Superior temporal gyrus (tissue), 1 donor: ENCODE measurements at regions not wholly inside any gene's neighbourhood (a gene's known extent, or its start where the extent isn't known, plus 50 kb on each side); places are given as distances from the start of the nearest gene placed in this dataset.

ENCODE experiments used
- DNase-seq: peaks from one replicate; pipeline ENCODE4 v3.0.0-alpha.2; 2016; ENCODE audit errors: extremely low spot score

DNA sequence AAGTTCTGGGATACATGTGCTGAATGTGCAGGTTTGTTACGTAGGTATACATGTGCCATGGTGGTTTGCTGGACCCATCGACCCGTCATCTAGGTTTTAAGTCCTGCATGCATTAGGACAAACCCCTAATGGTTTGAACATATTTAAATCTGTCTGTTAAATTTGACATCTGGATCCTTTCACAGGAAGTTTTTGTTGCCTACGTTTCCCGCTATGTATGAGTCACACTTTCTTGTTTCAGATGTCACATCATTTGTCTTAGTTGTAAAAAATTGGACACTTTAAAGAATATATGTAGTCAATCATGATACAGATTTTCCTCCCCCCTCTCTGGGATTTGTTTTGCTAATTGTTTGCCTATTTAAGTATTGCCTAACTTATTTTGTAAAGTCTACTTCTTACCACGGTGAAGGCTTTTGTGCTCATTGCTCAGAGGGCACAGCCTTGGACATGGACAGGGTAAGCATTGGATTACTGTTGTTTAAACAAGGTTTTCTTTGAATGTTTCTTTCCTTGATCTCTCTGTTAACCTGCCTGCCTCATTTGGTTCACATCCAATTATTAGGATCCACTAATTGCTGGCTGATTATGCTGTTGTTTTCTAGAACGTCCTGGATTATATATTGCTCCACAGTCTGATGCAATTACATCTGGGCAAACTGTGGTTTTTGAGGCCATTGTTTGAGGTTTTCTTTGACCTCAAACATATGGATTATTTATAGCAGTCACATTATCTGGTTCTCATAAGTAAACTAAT lies 1441.4 kb downstream of the AACS start:
- DNase-seq, result no peak

DNA sequence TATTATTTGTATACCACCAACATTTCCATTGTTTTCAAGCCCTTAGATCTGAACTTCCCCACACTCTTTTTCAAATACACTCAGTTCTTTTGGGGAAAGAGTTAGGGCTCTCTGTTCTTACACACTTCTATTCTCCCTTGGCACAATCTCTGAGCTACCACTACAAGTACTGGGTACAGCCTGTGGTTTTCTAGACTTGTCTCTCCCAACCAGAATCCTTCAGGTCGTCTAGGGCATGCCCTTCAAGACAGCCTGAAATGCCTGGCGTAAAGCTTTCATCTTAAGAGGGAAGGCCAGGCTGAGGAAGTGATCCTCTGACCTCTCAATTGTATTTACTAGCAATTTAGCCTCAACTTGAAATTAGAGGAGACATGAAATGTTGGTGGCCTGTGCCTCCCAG lies 1442.0 kb downstream of the AACS start:
- no peak for DNase-seq

DNA sequence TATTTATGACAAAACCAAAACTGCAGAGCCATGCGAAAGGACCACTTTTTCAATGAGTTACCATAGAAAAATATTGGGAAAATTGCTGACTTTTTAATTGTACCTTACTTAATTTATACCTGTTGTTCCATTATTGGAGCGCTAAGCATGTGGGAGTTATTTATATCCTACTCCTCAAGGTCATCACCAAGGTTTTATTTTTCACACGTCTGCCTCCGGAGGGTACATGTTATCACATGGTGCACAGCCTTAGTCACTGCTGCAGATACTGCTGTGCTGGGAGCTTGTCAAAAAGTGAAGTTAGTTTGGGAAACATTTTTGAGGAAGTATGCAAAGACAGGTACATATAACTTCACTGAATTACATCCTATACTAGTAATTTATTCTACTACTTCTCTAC lies 1444.3 kb downstream of the AACS start:
- no peak for DNase-seq

DNA sequence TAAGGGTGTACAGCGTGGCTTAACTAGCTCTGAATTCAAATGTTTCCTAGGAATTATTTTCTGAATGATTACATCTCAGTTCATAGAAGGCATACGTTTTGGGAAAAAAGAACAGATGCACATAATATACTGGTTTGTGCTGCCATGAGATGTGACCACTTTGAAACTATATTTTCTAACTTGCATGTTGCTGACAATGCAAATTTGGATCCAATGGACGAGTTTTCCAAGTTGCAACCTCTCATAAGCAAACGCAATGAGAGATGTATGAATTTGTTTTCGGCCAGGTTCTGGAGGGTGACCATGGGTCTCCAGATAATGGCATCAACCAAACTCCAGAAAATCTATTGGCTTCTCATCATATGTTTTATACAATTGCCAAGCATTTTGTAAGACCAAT lies 1445.4 kb downstream of the AACS start:
- DNase-seq, result no peak

DNA sequence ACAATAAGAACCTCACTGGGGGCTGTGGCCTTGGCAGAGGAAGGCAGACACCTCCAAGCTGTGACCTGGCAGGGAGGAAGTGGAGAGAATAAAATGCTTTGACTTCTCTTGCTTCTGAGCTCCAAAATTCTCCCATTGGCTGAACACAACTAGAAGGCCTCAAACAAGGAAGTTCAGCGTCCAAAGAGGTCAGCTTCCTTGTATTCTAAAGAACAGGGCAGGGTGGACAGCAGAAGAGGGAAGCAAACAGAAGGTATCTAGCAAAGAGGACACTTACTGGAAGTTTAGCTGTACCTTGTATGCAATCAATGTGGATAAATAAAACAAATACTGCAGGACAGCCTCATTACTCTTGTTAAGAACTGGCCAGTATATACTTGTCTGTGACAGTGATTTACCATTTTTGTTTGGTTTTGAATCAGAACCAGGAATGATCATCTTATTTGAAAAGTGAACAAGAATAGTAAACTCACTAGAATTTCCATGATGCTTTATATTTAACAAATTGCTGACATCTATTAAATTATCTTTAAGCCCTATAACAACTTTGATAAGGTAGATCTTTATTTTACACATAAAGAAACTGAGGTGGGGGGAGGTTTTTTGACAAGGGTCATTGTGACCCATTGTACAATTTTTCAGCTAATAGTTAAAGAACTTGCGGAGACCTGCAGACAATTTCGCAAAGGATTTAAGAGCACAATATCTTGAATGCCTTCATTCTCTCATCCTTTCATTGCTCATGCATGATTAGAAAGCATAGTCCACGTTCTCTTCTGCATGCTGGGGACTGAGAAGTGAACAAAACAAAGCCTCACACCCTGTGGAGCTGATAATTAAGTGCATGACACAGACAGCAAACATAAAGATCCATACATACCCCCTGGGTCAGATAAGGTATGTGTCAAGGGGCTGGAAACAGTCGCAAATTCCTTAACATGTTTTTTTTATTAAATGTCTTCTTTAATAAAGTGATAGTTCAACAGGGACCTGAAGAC lies 1448.0 kb downstream of the AACS start:
- no peak for DNase-seq

DNA sequence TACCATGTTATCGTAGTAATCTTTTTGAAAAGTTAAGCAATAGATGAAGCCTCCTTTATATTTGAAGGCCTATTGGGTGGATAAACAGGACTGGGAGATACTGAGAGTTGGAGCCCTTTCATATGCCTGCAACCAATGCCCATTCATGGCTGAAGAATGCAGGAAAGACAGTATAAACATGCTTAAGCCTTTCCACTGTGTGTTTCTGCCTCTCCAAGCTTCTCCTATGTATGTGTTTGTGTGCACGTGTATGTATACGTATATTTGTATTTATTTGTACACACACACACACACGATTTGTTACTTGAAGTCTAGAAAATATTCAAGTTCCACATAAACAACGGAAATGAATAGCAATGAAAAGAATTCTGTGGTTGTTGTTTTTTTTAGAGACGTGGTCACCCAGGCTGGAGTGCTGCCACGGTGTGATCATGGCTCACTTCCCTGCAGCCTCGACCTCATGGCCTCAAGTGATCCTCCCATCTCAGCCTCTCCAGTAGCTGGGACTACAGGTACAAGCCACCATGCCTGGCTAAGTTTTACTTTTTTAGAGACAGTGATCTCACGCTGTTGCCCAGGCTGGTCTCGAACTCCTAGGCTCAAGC lies 1453.5 kb downstream of the AACS start:
- DNase-seq, result no peak

DNA sequence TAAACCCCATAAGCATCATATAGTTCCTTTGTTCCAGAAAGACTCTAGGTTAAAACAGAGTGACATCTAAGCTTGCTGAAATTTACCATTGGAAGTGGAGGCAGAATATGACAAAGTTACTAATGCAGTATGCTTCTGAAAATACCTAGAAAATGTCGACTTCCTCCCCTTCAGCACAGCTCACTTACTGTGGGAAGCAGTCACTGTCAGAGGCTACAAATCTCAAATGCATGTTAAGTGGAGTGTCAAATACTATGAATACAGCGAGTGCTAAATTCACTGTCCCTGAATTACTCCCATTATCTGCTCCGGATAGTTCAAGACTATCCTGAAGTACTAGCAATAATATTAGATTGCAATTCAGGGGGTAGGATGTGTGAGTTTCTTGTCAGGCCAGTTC lies 1454.6 kb downstream of the AACS start:
- DNase-seq, result no peak

DNA sequence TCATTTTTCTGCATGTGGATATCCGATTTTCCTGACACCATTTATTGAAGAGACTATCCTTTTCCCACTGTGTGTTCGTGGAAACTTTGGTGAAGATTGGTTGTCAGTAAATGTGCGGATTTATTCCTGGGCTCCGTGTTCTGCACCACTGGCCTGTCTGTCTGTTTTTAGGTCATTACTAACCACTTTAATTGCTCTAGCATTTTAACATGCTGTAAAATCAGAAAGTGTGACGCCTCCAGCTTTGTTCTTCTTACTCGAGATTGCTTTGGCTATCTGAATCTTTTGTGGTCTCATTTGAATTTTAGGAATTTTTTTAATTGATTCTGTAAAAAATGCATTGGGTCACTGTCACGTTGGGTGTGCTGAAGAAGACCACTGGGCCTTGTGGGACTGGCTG lies 1458.7 kb downstream of the AACS start:
- DNase-seq, result no peak

DNA sequence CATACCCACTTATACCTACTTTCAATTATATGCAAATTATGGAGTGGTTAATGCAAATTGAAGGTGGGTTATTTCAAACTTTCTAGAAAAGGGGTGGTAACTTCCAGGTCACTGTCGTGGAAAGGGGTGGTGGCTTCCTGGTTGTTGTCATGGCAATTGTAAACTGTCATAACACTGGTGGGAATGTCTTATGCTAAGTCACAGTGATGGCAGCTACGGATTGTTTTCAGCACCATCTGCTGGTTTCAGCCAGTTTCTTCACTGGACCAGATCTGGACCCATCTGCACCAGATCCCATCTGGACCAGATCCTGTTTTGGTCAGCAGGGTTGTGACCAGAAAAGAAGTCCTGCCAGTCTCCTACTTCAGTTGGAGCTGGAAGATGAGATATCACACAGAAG lies 1469.3 kb downstream of the AACS start:
- DNase-seq, result no peak

DNA sequence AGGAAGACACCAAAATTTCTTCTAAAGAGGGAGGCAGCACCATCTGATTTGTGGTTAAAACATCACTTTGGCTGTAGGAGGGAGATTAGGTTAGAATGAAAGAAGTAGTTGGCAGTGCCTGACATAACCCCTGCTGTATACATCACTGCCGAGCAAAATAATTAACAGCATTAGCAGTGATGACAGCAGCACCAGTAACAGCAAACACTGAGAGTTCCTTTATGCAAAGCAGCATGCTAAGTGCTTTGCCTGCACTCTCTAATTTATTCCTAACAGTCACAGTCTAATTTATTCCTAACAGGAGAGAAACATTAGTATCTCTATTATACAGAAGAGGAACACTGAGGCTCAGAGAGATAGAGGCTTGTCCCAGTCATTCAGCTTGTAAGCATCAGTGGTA lies 1469.7 kb downstream of the AACS start:
- no peak for DNase-seq

DNA sequence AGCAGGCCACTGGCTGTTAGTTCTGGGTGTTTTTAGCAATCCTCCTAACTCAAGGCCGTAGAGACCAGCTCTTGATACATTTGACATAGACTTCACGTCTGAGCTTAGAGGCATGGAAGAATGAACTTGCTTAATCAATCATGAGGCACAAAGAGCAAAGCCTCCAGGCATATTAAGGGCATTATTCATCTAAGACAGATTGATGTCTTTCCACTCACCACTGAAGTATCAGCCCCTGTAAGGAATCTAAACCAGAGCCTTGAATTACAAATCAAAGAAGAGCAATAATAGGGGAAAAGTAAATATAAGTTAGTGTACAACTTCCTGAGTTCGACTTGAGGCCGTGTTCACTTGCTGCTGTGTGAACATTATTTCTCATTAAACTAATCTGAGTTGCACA lies 1470.7 kb downstream of the AACS start:
- no peak for DNase-seq

DNA sequence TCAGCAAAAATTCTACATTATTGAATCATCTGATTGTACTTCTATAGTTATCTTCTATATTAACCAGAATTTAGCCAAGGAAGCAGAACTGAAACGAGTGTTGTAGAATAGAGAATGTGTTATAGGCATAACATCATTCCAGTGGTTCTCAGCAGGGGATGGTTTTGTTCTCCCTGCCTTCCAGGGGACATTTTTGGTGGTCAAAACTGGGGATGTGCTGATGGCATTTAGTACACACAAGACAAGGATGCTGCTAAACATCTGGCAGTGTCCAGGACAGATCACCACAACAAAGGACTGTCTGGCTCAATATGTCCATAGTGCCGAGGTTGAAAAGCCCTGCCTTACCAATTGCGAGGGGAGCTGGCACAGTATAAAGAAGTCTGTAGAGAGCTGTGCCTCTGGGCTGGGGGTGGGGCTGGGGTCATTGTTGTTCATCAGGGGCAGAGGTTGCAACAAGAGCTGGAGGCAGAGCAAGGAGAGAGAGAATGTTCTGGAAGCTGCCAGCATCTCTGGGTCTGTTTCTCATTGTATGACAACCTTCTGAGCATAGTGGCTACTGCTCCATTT lies 1472.8 kb downstream of the AACS start:
- no peak for DNase-seq

DNA sequence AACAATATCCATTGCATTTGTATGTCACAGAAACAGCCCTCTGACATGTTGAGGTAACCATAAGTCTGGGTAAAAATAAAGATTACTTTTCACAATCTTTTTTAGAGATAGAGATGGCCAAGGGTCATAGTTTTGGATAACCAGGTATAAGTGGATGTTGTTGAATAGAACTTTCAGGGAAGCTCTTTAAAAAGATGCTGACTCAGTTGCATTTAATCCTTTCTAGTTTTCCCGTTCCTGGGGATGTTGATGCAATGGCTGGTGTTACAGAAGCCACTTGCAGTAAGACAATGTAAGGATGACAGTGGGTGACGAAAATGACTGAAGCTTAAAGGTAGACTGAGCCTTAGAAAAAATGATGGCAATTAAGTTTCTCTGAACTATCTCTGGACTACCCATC lies 1473.7 kb downstream of the AACS start:
- DNase-seq, result no peak

DNA sequence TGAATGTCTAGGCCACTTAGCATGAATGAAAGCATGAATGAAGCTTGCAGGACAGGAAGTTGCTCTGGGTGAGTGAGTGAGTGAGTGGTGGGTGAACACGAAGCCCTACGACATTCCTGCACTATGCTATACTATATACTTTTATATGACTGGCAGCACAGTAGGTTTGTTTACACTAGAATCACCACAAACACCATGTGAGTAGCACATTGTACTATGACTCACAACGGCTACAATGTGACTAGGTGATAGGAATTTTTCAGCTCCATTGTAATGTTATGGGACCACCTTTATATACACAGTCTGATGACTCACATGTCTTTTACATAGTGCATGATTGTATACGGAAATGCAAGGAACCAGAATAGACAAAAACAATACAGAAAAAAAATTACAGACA lies 1480.2 kb downstream of the AACS start:
- DNase-seq, result no peak

DNA sequence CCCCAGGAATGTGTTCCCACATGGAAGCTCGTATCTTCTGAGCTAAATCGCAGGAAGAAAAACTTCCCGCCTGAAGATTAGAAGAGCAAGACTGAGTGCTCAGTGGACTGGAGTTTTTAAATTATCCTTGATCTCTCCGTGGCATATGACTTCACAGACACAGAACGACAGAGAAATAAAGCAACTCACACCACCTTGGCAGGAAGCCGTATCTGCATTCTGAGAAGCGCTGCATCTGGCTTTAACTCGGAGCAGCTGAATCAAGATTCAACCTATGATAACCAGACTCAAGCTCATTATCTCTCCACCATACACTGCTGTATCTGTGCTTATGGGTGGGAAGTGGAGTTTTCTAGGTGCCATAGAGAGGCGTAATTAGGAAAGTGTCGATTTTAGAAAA lies 1482.7 kb downstream of the AACS start:
- no peak for DNase-seq

DNA sequence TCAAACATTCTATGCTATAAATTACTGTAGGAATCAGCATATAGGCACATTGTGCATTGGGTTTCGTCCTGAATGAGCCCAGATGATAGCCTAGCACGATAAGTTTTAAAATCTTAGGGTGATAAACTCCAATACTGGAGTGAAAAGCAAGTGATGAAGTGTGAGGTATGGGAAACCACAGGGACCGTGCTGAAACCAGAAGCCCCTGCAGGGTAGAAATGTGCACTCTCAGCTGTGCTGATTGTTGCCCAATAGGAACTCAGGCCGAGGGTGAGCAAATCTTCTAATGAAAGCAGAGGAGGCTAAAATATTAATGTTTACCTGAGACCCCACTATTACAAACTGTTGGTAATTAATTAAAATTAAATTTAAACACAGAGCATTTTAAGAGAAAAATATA lies 1486.6 kb downstream of the AACS start:
- DNase-seq, result no peak

DNA sequence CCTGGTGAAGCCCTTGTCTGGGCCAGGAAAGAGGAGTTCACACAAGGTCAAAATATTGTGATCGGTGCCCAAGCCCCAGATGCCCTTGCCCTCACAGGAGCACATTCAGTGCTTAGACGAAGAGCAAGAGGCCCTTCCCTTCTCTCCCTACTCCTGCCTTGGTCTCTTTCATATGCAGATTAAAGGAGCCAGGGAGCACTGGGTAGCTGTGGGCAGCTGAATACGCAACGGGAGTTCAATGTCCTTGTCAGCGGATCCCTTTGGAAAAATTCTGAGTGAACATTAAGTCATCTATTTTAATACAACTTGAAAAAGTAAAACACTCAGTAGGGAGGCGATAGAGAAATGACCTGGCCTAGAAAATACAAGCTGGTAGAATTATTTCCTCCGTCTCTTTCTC lies 1489.4 kb downstream of the AACS start:
- no peak for DNase-seq

DNA sequence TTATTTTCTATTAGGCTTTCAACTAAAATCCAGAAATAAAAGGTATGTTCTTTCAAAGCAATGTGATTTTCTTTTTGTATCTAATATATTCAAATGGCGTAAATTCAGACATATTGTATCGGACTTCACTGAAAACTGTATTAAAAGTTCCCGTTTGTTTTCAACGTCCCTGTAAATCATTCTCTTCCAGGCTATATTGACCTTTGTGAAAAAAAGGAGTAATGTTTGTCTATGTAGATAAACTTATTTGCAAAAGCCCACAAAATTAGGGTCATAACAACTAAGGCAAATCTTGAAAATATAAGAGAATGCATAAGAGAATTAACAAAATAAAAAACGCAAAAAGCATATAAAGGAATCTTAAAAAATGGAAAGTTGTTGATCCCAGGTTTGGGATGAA lies 1492.4 kb downstream of the AACS start:
- DNase-seq, result no peak

DNA sequence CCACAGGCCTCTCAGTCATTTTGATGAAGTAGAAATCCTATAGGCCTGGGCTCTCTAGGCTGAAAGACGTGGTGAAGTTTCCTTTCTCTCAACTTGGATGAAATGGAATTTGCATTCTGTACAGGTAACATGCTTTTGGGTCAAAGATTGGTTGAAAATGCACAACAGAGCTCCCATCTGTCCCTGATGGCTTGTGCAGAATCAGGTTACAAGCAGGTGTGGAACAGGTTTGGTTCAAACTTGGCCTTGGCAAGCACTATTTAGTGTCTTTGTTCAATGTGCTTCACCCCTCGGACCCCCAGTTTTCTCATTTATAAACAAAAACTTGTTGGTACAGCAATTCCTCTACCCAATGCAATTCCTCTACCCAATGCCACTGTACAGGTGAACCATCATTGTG lies 1493.0 kb downstream of the AACS start:
- DNase-seq, result no peak

DNA sequence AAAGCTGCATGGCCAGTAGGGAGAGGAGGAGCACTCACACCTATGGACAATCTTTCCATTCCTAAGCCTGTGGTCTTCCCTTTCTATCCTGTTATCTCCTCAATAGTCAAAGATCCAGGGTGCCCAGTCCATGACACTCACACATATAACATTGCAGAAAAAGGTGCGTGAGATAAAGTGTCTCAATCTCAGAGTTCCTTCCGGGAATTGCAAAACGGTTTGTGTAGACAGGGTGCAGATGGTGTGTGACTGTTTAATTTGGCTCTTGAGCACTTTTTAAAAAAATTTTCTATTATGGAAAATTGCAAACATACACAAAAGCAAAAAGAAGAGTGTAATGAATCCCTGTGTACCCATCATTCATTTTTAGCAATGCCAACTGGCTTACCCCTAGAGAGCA lies 1493.6 kb downstream of the AACS start:
- no peak for DNase-seq

DNA sequence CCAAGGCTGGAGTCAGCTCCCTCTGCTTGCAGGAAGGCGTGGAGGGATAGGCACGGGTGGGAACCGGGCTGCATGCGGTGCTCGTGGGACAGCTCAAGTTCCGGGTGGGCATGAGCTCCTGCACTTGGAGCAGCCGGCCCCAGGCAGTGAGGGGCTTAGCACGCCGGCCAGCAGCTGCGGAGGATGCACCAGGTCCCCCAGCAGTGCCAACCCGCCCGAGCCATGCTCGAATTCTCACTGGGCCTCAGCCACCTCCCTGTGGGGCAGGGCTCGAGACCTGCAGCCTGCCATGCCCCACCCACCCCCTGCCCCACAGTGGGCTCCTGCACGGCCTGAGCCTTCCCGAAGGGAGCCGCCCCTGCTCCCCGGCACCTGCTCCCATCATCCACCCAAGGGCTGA lies 1501.8 kb downstream of the AACS start:
- no peak for DNase-seq

DNA sequence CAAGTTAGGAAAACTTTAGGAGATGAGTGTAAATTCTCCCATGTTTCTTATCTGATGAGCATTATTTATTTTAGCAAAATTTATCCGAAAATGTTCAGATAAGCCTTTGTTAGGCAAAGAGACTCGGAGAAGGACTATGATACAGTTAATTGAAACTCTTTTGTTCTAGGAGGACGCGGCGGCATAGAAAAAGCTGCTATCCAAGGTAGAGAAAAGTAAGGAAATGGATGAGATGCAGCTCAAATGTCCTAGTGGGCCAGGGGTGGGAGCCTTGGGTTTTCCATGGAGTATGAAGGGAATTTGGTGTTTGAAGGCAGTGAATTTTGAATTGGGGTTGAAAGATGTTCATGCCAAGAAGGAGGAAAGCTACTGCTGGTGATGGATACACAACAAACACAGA lies 1504.5 kb downstream of the AACS start:
- no peak for DNase-seq
